A549 (cell line): ENCODE measurements at regions not wholly inside any gene's neighbourhood (a gene's known extent, or its start where the extent isn't known, plus 50 kb on each side); places are given as distances from the start of the nearest gene placed in this dataset.

ENCODE experiments used
- CEBPB ChIP-seq, 2 experiments: fragments of >200 bp in 1 of 2; sonication (Bioruptor Twin) in 1 of 2; formaldehyde crosslinking in 1 of 2; IDR thresholded peaks; 2 replicates each; pipeline ENCODE4 v1.6.1; 2012 to 2016
- CTCF ChIP-seq: fragments of >200 bp; sonication (Bioruptor Twin); formaldehyde crosslinking; IDR thresholded peaks from 3 replicates; pipeline ENCODE4 v1.5.1; 2016
- MYC ChIP-seq: IDR thresholded peaks from 2 replicates; pipeline ENCODE4 v1.6.1; 2012; ENCODE audit warnings: mild to moderate bottlenecking, inconsistent platforms, low read length, improper control_type of control experiment, borderline replicate concordance
- ZFP36 ChIP-seq: fragments of 450-650 bp; IDR thresholded peaks from 2 replicates; pipeline ENCODE4 v1.6.1; 2014; ENCODE audit warnings: borderline replicate concordance; ENCODE audit not compliant: partially characterized antibody
- TF ChIP-seq, protein P1 (sequence below): fragments of 200-600 bp; sonication (generic); IDR thresholded peaks from 2 replicates; pipeline ENCODE4 v1.6.1; 2016; ENCODE audit warnings: antibody characterized with exemption, mild to moderate bottlenecking, moderate library complexity

DNA sequence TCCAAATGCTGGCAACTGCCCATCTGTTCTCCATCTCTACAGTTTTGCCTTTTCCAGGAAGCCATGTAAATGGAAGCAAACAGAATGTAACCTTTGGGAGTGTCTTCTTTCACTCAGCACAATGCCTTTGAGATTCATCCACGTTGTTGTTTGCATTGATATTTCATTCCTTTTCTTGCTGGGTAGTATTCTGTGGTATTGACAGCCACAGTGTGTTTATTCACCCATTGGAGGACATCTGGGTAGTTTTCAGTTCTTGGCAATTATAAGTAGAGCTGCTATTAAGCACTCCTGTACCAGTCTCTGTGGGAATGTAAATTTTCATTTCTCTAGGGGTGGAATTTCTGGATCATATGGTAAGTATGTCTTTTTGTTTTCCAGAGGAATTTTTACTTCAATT is 194.3 kb upstream of the RPS6KA3 start:
- no peak for TF ChIP-seq MYC
- TF ChIP-seq ZFP36: no peak
- TF ChIP-seq, protein P1, sequence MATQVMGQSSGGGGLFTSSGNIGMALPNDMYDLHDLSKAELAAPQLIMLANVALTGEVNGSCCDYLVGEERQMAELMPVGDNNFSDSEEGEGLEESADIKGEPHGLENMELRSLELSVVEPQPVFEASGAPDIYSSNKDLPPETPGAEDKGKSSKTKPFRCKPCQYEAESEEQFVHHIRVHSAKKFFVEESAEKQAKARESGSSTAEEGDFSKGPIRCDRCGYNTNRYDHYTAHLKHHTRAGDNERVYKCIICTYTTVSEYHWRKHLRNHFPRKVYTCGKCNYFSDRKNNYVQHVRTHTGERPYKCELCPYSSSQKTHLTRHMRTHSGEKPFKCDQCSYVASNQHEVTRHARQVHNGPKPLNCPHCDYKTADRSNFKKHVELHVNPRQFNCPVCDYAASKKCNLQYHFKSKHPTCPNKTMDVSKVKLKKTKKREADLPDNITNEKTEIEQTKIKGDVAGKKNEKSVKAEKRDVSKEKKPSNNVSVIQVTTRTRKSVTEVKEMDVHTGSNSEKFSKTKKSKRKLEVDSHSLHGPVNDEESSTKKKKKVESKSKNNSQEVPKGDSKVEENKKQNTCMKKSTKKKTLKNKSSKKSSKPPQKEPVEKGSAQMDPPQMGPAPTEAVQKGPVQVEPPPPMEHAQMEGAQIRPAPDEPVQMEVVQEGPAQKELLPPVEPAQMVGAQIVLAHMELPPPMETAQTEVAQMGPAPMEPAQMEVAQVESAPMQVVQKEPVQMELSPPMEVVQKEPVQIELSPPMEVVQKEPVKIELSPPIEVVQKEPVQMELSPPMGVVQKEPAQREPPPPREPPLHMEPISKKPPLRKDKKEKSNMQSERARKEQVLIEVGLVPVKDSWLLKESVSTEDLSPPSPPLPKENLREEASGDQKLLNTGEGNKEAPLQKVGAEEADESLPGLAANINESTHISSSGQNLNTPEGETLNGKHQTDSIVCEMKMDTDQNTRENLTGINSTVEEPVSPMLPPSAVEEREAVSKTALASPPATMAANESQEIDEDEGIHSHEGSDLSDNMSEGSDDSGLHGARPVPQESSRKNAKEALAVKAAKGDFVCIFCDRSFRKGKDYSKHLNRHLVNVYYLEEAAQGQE: no peak
- TF ChIP-seq CTCF: no peak
- TF ChIP-seq CEBPB (IDR thresholded peaks at IDR 0.05): no peak
